ENCODE measurements at regions not wholly inside any gene's neighbourhood (a gene's known extent, or its start where the extent isn't known, plus 50 kb on each side); places are given as distances from the start of the nearest gene placed in this dataset.

GRCh38 chr6:170099387-170099786 is 191.5 kb downstream of the DLL1 start:
- no peak for DNase-seq (ENCODE audit: low read depth)
- no peak for TF ChIP-seq MAX (IDR thresholded peaks at IDR 0.05; ENCODE audit: low read depth, low read length)
- TF ChIP-seq POLR2A (IDR thresholded peaks at IDR 0.05; ENCODE audit: extremely low read depth, insufficient read length): no peak
- TF ChIP-seq CTCF (IDR thresholded peaks at IDR 0.05; ENCODE audit: low read depth, low read length): no peak
- TF ChIP-seq MYC (IDR thresholded peaks at IDR 0.05; ENCODE audit: low read depth, low read length): no peak
- H3K4me3 ChIP-seq (ENCODE audit: low read depth, low read length): no peak overlapping the region

- TF ChIP-seq MYC (IDR thresholded peaks at IDR 0.05; ENCODE audit: low read depth, low read length) (no peak), POLR2A (IDR thresholded peaks at IDR 0.05; ENCODE audit: extremely low read depth, insufficient read length) (no peak)
- H3K4me3 ChIP-seq (ENCODE audit: low read depth, low read length): no peak overlapping the region
- DNase-seq (ENCODE audit: low read depth): no peak
Measured at GRCh38 chr6:170098428-170099170, 192.3 kb downstream of the DLL1 start.

GRCh38 chr6:170097505-170098427 is 193.1 kb downstream of the DLL1 start:
- no peak for DNase-seq (ENCODE audit: low read depth)
- no peak overlapping the region for H3K4me3 ChIP-seq (ENCODE audit: low read depth, low read length)
- TF ChIP-seq MYC (IDR thresholded peaks at IDR 0.05; ENCODE audit: low read depth, low read length) (no peak), POLR2A (IDR thresholded peaks at IDR 0.05; ENCODE audit: extremely low read depth, insufficient read length) (no peak), MAX (IDR thresholded peaks at IDR 0.05; ENCODE audit: low read depth, low read length) (no peak), CTCF (IDR thresholded peaks at IDR 0.05; ENCODE audit: low read depth, low read length) (no peak)

- H3K4me3 ChIP-seq (ENCODE audit: low read depth, low read length): no peak overlapping the region
- no peak for DNase-seq (ENCODE audit: low read depth)
- no peak for TF ChIP-seq MAX (IDR thresholded peaks at IDR 0.05; ENCODE audit: low read depth, low read length)
- TF ChIP-seq POLR2A (IDR thresholded peaks at IDR 0.05; ENCODE audit: extremely low read depth, insufficient read length): no peak
- no peak for TF ChIP-seq MYC (IDR thresholded peaks at IDR 0.05; ENCODE audit: low read depth, low read length)
- TF ChIP-seq CTCF (IDR thresholded peaks at IDR 0.05; ENCODE audit: low read depth, low read length): no peak
Measured at GRCh38 chr6:170096803-170097504, 193.9 kb downstream of the DLL1 start.

- H3K4me3 ChIP-seq (ENCODE audit: low read depth, low read length): no peak overlapping the region
- TF ChIP-seq MAX (IDR thresholded peaks at IDR 0.05; ENCODE audit: low read depth, low read length): no peak
- TF ChIP-seq CTCF (IDR thresholded peaks at IDR 0.05; ENCODE audit: low read depth, low read length): no peak
- no peak for TF ChIP-seq POLR2A (IDR thresholded peaks at IDR 0.05; ENCODE audit: extremely low read depth, insufficient read length)
- TF ChIP-seq MYC (IDR thresholded peaks at IDR 0.05; ENCODE audit: low read depth, low read length): no peak
- no peak for DNase-seq (ENCODE audit: low read depth)
Measured at GRCh38 chr6:170096191-170096802, 194.6 kb downstream of the DLL1 start.
